ENCODE measurements at regions not wholly inside any gene's neighbourhood (a gene's known extent, or its start where the extent isn't known, plus 50 kb on each side); places are given as distances from the start of the nearest gene placed in this dataset.

- TF ChIP-seq CTCF (IDR thresholded peaks at IDR 0.05) (no peak), POLR2A (IDR thresholded peaks at IDR 0.05) (no peak)
Observed at GRCh38 chr14:85881935-85882334, 352.0 kb downstream of the FLRT2 start.

All from body of pancreas (tissue), 4 donors.